ENCODE measurements at regions not wholly inside any gene's neighbourhood (a gene's known extent, or its start where the extent isn't known, plus 50 kb on each side); places are given as distances from the start of the nearest gene placed in this dataset.
A peak's percentile ranks its signal among the peaks of the same experiment; 100 is the strongest.

GRCh38 chr12:66971816-66972215 lies 292.9 kb upstream of the GRIP1 start:
- in situ Hi-C loops (cut with HindIII; ENCODE audit: low pct_unique_long_range_greater_than_20kb, low sequenced_read_pairs): no loop called here
- no peak for DNase-seq (ENCODE audit: low read depth, low spot score)

GRCh38 chr12:66976526-66976925 lies 292.6 kb upstream of the CAND1 start:
- no peak for DNase-seq (ENCODE audit: low read depth, low spot score)
- in situ Hi-C loops (cut with HindIII; ENCODE audit: low pct_unique_long_range_greater_than_20kb, low sequenced_read_pairs): no loop called here

- in situ Hi-C loops (cut with HindIII; ENCODE audit: low pct_unique_long_range_greater_than_20kb, low sequenced_read_pairs): no loop called here
- no peak for DNase-seq (ENCODE audit: low read depth, low spot score)
Measured at GRCh38 chr12:66978802-66979201, 290.4 kb upstream of the CAND1 start.

GRCh38 chr12:66979251-66979650 lies 289.9 kb upstream of the CAND1 start:
- DNase-seq (ENCODE audit: low read depth, low spot score): no peak
- in situ Hi-C loops (cut with HindIII; ENCODE audit: low pct_unique_long_range_greater_than_20kb, low sequenced_read_pairs): no loop called here

- in situ Hi-C loops (cut with HindIII; ENCODE audit: low pct_unique_long_range_greater_than_20kb, low sequenced_read_pairs): no loop called here
- DNase-seq (ENCODE audit: low read depth, low spot score): no peak
Measured at GRCh38 chr12:66984077-66984476, 285.1 kb upstream of the CAND1 start.

GRCh38 chr12:66984962-66985361 lies 284.2 kb upstream of the CAND1 start:
- no peak for DNase-seq (ENCODE audit: low read depth, low spot score)
- in situ Hi-C loops (cut with HindIII; ENCODE audit: low pct_unique_long_range_greater_than_20kb, low sequenced_read_pairs): no loop called here

- DNase-seq (ENCODE audit: low read depth, low spot score): no peak
- in situ Hi-C loops (cut with HindIII; ENCODE audit: low pct_unique_long_range_greater_than_20kb, low sequenced_read_pairs): no loop called here
Measured at GRCh38 chr12:66999141-66999540, 270.0 kb upstream of the CAND1 start.

GRCh38 chr12:67001251-67001650 lies 267.9 kb upstream of the CAND1 start:
- in situ Hi-C loops (cut with HindIII; ENCODE audit: low pct_unique_long_range_greater_than_20kb, low sequenced_read_pairs): no loop called here
- no peak for DNase-seq (ENCODE audit: low read depth, low spot score)

GRCh38 chr12:67002720-67003119 lies 266.4 kb upstream of the CAND1 start:
- DNase-seq (ENCODE audit: low read depth, low spot score): no peak
- in situ Hi-C loops (cut with HindIII; ENCODE audit: low pct_unique_long_range_greater_than_20kb, low sequenced_read_pairs): no loop called here

GRCh38 chr12:67006610-67007009 lies 262.5 kb upstream of the CAND1 start:
- in situ Hi-C loops (cut with HindIII; ENCODE audit: low pct_unique_long_range_greater_than_20kb, low sequenced_read_pairs): no loop called here
- peak; percentile 7 for DNase-seq (ENCODE audit: low read depth, low spot score)

GRCh38 chr12:67014642-67015041 lies 254.5 kb upstream of the CAND1 start:
- DNase-seq (ENCODE audit: low read depth, low spot score): no peak
- in situ Hi-C loops (cut with HindIII; ENCODE audit: low pct_unique_long_range_greater_than_20kb, low sequenced_read_pairs): no loop called here

GRCh38 chr12:67018105-67018504 lies 251.1 kb upstream of the CAND1 start:
- peak; percentile 67 for DNase-seq (ENCODE audit: low read depth, low spot score)
- in situ Hi-C loops (cut with HindIII; ENCODE audit: low pct_unique_long_range_greater_than_20kb, low sequenced_read_pairs): no loop called here

- in situ Hi-C loops (cut with HindIII; ENCODE audit: low pct_unique_long_range_greater_than_20kb, low sequenced_read_pairs): no loop called here
- no peak for DNase-seq (ENCODE audit: low read depth, low spot score)
Measured at GRCh38 chr12:67019070-67019469, 250.1 kb upstream of the CAND1 start.

GRCh38 chr12:67025543-67026114 lies 243.5 kb upstream of the CAND1 start:
- DNase-seq (ENCODE audit: low read depth, low spot score): peak; percentile 69
- in situ Hi-C loops (cut with HindIII; ENCODE audit: low pct_unique_long_range_greater_than_20kb, low sequenced_read_pairs): no loop called here

- in situ Hi-C loops (cut with HindIII; ENCODE audit: low pct_unique_long_range_greater_than_20kb, low sequenced_read_pairs): no loop called here
- DNase-seq (ENCODE audit: low read depth, low spot score): no peak
Measured at GRCh38 chr12:67026487-67027246, 242.5 kb upstream of the CAND1 start.

GRCh38 chr12:67028529-67028928 lies 240.6 kb upstream of the CAND1 start:
- in situ Hi-C loops (cut with HindIII; ENCODE audit: low pct_unique_long_range_greater_than_20kb, low sequenced_read_pairs): no loop called here
- DNase-seq (ENCODE audit: low read depth, low spot score): no peak

GRCh38 chr12:67034110-67034879 lies 234.9 kb upstream of the CAND1 start:
- in situ Hi-C loops (cut with HindIII; ENCODE audit: low pct_unique_long_range_greater_than_20kb, low sequenced_read_pairs): no loop called here
- no peak for DNase-seq (ENCODE audit: low read depth, low spot score)

- in situ Hi-C loops (cut with HindIII; ENCODE audit: low pct_unique_long_range_greater_than_20kb, low sequenced_read_pairs): no loop called here
- no peak for DNase-seq (ENCODE audit: low read depth, low spot score)
Measured at GRCh38 chr12:67035121-67035520, 234.0 kb upstream of the CAND1 start.

- no peak for DNase-seq (ENCODE audit: low read depth, low spot score)
- in situ Hi-C loops (cut with HindIII; ENCODE audit: low pct_unique_long_range_greater_than_20kb, low sequenced_read_pairs): no loop called here
Measured at GRCh38 chr12:67038486-67038885, 230.7 kb upstream of the CAND1 start.

All from SK-MEL-5 (cell line).